Right ventricle myocardium inferior (tissue), 1 donor: ENCODE measurements at regions not wholly inside any gene's neighbourhood (a gene's known extent, or its start where the extent isn't known, plus 50 kb on each side); places are given as distances from the start of the nearest gene placed in this dataset.
"Not testable (repeated sequence)": the region's sequence is repeated elsewhere in the genome, so short reads cannot be mapped to it uniquely, and the experiment has no call there.

Experiments
- ATAC-seq: fragments of 200-7000 bp; cut with Tn5 transposase; one replicate; pipeline ENCODE4 v1.9.1; 2020; ENCODE audit warnings: mild to moderate bottlenecking, moderate library complexity
- DNase-seq: peaks from one replicate; pipeline ENCODE4 v3.0.0; 2021; ENCODE audit errors: missing footprints
- intact Hi-C: fragments of 100-400 bp; cut with DNase I; formaldehyde crosslinking; loops from one replicate; pipeline ENCODE4 v1.11.0; 2022
- donor health status: DM: no; HTN: yes; CAD: no; lungs with severe emphysema.

GRCh38 chr12:60212159-60213000, 616.6 kb downstream of the SLC16A7 start:
- DNase-seq (no peak), ATAC-seq (no peak)
- intact Hi-C loops = no loop called here

DNA sequence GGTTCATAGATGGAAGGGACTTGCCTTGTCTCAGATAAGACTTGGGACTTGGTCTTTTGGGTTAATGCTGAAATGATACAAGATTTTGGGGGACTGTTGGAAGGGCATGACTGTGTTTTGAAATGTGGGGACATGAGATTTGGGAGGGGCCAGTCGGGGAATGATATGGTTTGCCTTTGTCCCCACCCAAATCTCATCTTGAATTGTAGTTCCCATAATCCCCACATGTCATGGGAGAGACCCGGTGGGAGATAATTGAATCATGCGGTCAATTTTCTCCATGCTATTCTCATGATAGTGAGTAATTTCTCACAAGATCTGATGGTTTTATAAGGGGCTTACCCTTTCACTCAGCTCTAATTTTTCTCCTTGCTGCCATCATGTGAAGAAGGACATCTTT, 617.4 kb downstream of the SLC16A7 start:
- DNase-seq, intact Hi-C loops, ATAC-seq: not testable (repeated sequence)

DNA sequence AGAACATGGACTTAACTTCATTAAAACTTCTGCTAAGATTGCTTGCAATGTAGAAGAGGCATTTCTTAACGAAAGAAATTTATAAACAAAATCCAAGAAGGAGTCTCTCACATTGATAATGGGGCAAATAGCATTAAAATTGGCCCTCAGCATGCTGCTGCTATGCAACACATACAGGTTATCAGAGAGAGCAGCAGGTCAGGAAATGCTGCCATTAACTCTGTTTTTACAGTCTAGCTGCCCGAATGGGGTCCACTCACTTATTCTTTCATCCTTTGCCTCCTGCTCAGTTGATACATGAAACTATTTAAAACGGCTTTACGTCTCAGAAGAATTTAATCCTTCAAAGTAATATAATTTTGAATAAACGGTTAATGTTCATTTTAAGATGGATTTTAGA, 620.4 kb downstream of the SLC16A7 start:
- ATAC-seq (no peak), DNase-seq (no peak)
- intact Hi-C loops = no loop called here

- no peak for ATAC-seq
- no peak for DNase-seq
- intact Hi-C loops = no loop called here
These were observed 627.4 kb downstream of the SLC16A7 start for GRCh38 chr12:60223242-60223641.

GRCh38 chr12:60225216-60226000, 629.6 kb downstream of the SLC16A7 start:
- DNase-seq = no peak
- intact Hi-C loops = no loop called here
- no peak for ATAC-seq

- intact Hi-C loops = no loop called here
- ATAC-seq = no peak
- DNase-seq = no peak
These were observed 632.1 kb downstream of the SLC16A7 start for GRCh38 chr12:60227916-60228315.

GRCh38 chr12:60230056-60230455, 634.2 kb downstream of the SLC16A7 start:
- intact Hi-C loops = no loop called here
- DNase-seq (no peak), ATAC-seq (no peak)

GRCh38 chr12:60231303-60231702, 635.5 kb downstream of the SLC16A7 start:
- intact Hi-C loops = no loop called here
- DNase-seq (no peak), ATAC-seq (no peak)

- no peak for DNase-seq
- no peak for ATAC-seq
- intact Hi-C loops = no loop called here
These were observed 636.4 kb downstream of the SLC16A7 start for GRCh38 chr12:60231976-60232907.

- DNase-seq, ATAC-seq, intact Hi-C loops: not testable (repeated sequence)
These were observed 638.9 kb downstream of the SLC16A7 start for GRCh38 chr12:60234611-60235195.

GRCh38 chr12:60235261-60235660, 639.4 kb downstream of the SLC16A7 start:
- DNase-seq (no peak), ATAC-seq (no peak)

DNA sequence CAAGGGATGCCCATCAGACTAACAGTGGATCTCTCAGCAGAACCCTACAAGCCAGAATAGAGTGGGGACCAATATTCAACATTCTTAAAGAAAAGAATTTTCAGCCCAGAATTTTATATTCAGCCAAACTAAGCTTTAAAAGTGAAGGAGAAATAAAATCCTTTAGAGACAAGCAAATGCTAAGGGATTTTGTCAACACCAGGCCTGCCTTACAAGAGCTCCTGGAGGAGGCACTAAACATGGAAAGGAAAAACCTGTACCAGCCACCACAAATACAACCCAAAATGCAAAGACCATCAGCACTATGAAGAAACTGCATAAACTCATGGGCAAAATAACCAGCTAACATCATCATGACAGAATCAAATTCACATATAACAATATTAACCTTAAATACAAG, 640.6 kb downstream of the SLC16A7 start:
- ATAC-seq, DNase-seq, intact Hi-C loops: not testable (repeated sequence)

More at GRCh38 chr12:60235261-60235660, 639.4 kb downstream of the SLC16A7 start:
- intact Hi-C loops = no loop called here

GRCh38 chr12:60240891-60241290, 645.1 kb downstream of the SLC16A7 start:
- intact Hi-C loops = no loop called here
- ATAC-seq (no peak), DNase-seq (no peak)

DNA sequence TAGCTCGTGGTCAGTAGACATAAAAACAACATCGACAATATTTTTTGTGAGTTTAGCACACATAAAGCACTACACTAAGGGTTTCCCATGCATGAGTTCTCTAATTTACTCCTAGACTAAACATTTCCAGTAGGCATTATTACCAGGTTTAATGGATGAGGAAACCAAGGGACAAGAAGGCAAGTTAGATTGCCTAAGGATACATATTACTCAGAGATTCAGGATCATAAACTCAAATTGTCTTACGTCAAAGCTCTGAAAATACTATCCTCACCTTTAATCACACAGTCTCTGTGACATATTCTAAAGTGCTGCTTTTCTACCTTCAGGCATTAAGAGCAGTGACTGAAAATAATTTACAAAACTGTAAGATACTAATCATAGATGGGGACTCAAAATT, 655.3 kb downstream of the SLC16A7 start:
- intact Hi-C loops = no loop called here
- ATAC-seq = no peak
- no peak for DNase-seq

- no peak for DNase-seq
- intact Hi-C loops = no loop called here
- no peak for ATAC-seq
These were observed 656.7 kb downstream of the SLC16A7 start for GRCh38 chr12:60252359-60253096.

DNA sequence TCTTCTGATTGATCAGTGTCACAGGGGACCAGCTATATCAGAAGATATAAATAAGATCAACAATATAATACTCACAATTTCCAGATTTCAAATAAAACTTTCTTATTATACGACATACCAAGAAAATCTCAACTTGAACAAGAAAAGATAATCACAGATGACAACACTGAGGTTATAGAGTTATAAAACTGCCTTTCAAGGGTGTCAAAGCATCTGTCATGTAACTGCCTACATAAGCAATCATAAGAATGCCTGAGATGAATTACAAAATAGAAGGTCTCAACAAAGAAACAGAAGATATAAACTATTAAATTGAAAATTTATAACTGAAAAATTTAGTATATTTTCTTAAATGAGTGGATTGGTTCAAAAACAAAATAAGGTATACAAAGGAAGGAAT, 659.2 kb downstream of the SLC16A7 start:
- intact Hi-C loops = no loop called here
- no peak for DNase-seq
- no peak for ATAC-seq

GRCh38 chr12:60257063-60257462, 661.2 kb downstream of the SLC16A7 start:
- intact Hi-C loops = no loop called here
- no peak for ATAC-seq

GRCh38 chr12:60259225-60259624, 663.4 kb downstream of the SLC16A7 start:
- intact Hi-C loops = no loop called here
- ATAC-seq = no peak

More at GRCh38 chr12:60257063-60257462, 661.2 kb downstream of the SLC16A7 start:
- DNase-seq = no peak

More at GRCh38 chr12:60259225-60259624, 663.4 kb downstream of the SLC16A7 start:
- DNase-seq = no peak
